T-cell (primary cell): ENCODE measurements at regions not wholly inside any gene's neighbourhood (a gene's known extent, or its start where the extent isn't known, plus 50 kb on each side); places are given as distances from the start of the nearest gene placed in this dataset.
"Not testable (repeated sequence)": the region's sequence is repeated elsewhere in the genome, so short reads cannot be mapped to it uniquely, and the experiment has no call there.

Source experiments
- ATAC-seq, 4 experiments: fragments of 200-7000 bp in 3 of 4; fragments of 150-1000 bp in 1 of 4; cut with Tn5 transposase; replicated peaks in 1 of 4; 1 replicate in 3 of 4; 2 replicates in 1 of 4; pipeline ENCODE4 v1.10.0; 2021; ENCODE audit warnings: moderate library complexity in 3 of 4, mild to moderate bottlenecking in 2 of 4, moderate number of reproducible peaks in 1 of 4
- CTCF ChIA-PET, 2 donors: fragments of 300-600 bp; sonication (Branson Sonifier 250); formaldehyde crosslinking; loops; one replicate each; lab custom pipeline; 2022; ENCODE audit warnings: antibody characterized with exemption in 2 of 2; lab: Charles Lee
- POLR2A ChIA-PET, 2 donors: fragments of 300-600 bp; sonication (Branson Sonifier 250); formaldehyde crosslinking; loops; one replicate each; lab custom pipeline; 2022; ENCODE audit warnings: antibody characterized with exemption in 2 of 2; lab: Charles Lee
- DNase-seq, 35 experiments: peaks; one replicate each; pipeline versions ENCODE4 v3.0.0 to v3.0.0-alpha.2; 2013 to 2023
- H3K27ac ChIP-seq: one replicate; pipeline ENCODE4 v1.5.1; 2013; ENCODE audit warnings: low read length
- H3K27me3 ChIP-seq, 2 experiments: replicated peaks in 1 of 2; 1 replicate in 1 of 2; 2 replicates in 1 of 2; pipeline versions ENCODE4 v1.6.1 to v1.7.0; 2013; ENCODE audit warnings: low read length in 1 of 2, mixed read lengths in 1 of 2; ENCODE audit not compliant: control insufficient read depth in 2 of 2, insufficient read depth in 2 of 2; ENCODE audit errors: extremely low read depth in 1 of 2
- H3K36me3 ChIP-seq, 2 donors: 1 replicate in 1 of 2; 2 replicates in 1 of 2; pipeline versions ENCODE4 v1.6.1 to v1.7.0; 2013; ENCODE audit warnings: low read length in 1 of 2; ENCODE audit not compliant: control insufficient read depth in 2 of 2, insufficient read depth in 1 of 2; ENCODE audit errors: extremely low read depth in 1 of 2
- H3K4me1 ChIP-seq, 2 experiments: 1 replicate in 1 of 2; 2 replicates in 1 of 2; pipeline versions ENCODE4 v1.6.1 to v1.7.0; 2013; ENCODE audit warnings: low read length in 2 of 2, mixed read lengths in 1 of 2; ENCODE audit not compliant: insufficient read depth in 2 of 2, control insufficient read depth in 1 of 2; ENCODE audit errors: extremely low read depth in 1 of 2
- H3K4me3 ChIP-seq, 2 donors: 1 replicate in 1 of 2; 2 replicates in 1 of 2; pipeline versions ENCODE4 v1.5.1 to v1.7.0; 2013; ENCODE audit warnings: mild to moderate bottlenecking in 2 of 2, low read length in 1 of 2, moderate library complexity in 1 of 2; ENCODE audit not compliant: control insufficient read depth in 1 of 2; ENCODE audit errors: extremely low read depth in 1 of 2
- H3K9me3 ChIP-seq: 2 replicates; pipeline ENCODE4 v1.7.0; 2013
- H3K27ac Mint-ChIP-seq, 2 donors: one replicate each; pipeline ENCODE4 v1.8.0; 2020 to 2021; ENCODE audit warnings: mild to moderate bottlenecking in 2 of 2, mixed read lengths in 2 of 2
- H3K27me3 Mint-ChIP-seq, 2 donors: one replicate each; pipeline ENCODE4 v1.8.0; 2021 to 2022; ENCODE audit warnings: mixed read lengths in 2 of 2
- H3K36me3 Mint-ChIP-seq: one replicate; pipeline ENCODE4 v1.8.0; 2021; ENCODE audit warnings: mixed read lengths
- H3K4me1 Mint-ChIP-seq, 3 donors: one replicate each; pipeline ENCODE4 v1.8.0; 2020 to 2022; ENCODE audit warnings: mixed read lengths in 3 of 3, mild to moderate bottlenecking in 1 of 3
- H3K4me3 Mint-ChIP-seq, 3 donors: one replicate each; pipeline ENCODE4 v1.8.0; 2020 to 2022; ENCODE audit warnings: mild to moderate bottlenecking in 3 of 3, mixed read lengths in 3 of 3, moderate library complexity in 3 of 3
- H3K9me3 Mint-ChIP-seq, 3 donors: one replicate each; pipeline ENCODE4 v1.8.0; 2020 to 2022; ENCODE audit warnings: mixed read lengths in 3 of 3
- WGBS: methylation state at CpG from one replicate; pipeline ENCODE4 v1.1.5; 2013; ENCODE audit warnings: missing lambda C conversion rate; ENCODE audit not compliant: insufficient coverage; 5-methylcytosine and 5-hydroxymethylcytosine counted together

- no peaks in the 10 kb centered on the region for H3K4me1 ChIP-seq
- no peaks in the 10 kb centered on the region for H3K36me3 ChIP-seq
- H3K9me3 ChIP-seq: no peaks in the 10 kb centered on the region
- H3K27ac ChIP-seq: no peak overlapping the region
- ChIA-PET POLR2A (no interaction called here), CTCF (no interaction called here)
- H3K27me3 ChIP-seq: peaks cover 0 to 3% of the 10 kb centered on the region in 2 experiments
- peaks cover 0 to 5% of the 10 kb centered on the region in 2 donors for H3K27me3 Mint-ChIP-seq
- H3K4me3 Mint-ChIP-seq: no peak overlapping the region
- ATAC-seq (no peak), DNase-seq (no peak)
- no peak overlapping the region for H3K4me3 ChIP-seq
- no peaks in the 10 kb centered on the region for H3K4me1 Mint-ChIP-seq
- H3K9me3 Mint-ChIP-seq: peaks cover 4 to 8% (median 6%) of the 10 kb centered on the region in 3 donors
- H3K36me3 Mint-ChIP-seq: no peaks in the 10 kb centered on the region
- H3K27ac Mint-ChIP-seq: no peak overlapping the region
These were observed 305.9 kb upstream of the MEX3C start for GRCh38 chr18:51503351-51503750.

GRCh38 chr18:51506811-51507210, 309.3 kb upstream of the MEX3C start:
- Histone ChIP-seq H3K4me3 (no peak overlapping the region), H3K4me1 (no peaks in the 10 kb centered on the region), H3K27ac (no peak overlapping the region), H3K9me3 (no peaks in the 10 kb centered on the region), H3K36me3 (no peaks in the 10 kb centered on the region), H3K27me3 (no peaks in the 10 kb centered on the region)
- Mint-ChIP-seq H3K9me3 (peaks cover 6 to 16% (median 6%) of the 10 kb centered on the region in 3 donors), H3K4me1 (no peaks in the 10 kb centered on the region), H3K4me3 (no peak overlapping the region), H3K27ac (no peak overlapping the region), H3K27me3 (no peaks in the 10 kb centered on the region), H3K36me3 (no peaks in the 10 kb centered on the region)
- POLR2A ChIA-PET: no interaction called here
- DNase-seq: no peak
- CTCF ChIA-PET: no interaction called here
- 60% methylated on average over 3 of the region's 3 CpGs for WGBS
- no peak for ATAC-seq

GRCh38 chr18:51508410-51508809, 310.9 kb upstream of the MEX3C start:
- H3K9me3 ChIP-seq, H3K27me3 ChIP-seq, CTCF ChIA-PET, H3K27ac Mint-ChIP-seq, H3K27ac ChIP-seq, DNase-seq, H3K4me1 ChIP-seq, ATAC-seq, H3K4me1 Mint-ChIP-seq, H3K4me3 ChIP-seq, H3K4me3 Mint-ChIP-seq, POLR2A ChIA-PET, H3K36me3 ChIP-seq, H3K27me3 Mint-ChIP-seq, H3K36me3 Mint-ChIP-seq: not testable (repeated sequence)
- peaks cover 6 to 18% (median 6%) of the 10 kb centered on the region in 3 donors for H3K9me3 Mint-ChIP-seq
- 100% methylated on average over 1 of the region's 7 CpGs for WGBS

DNA sequence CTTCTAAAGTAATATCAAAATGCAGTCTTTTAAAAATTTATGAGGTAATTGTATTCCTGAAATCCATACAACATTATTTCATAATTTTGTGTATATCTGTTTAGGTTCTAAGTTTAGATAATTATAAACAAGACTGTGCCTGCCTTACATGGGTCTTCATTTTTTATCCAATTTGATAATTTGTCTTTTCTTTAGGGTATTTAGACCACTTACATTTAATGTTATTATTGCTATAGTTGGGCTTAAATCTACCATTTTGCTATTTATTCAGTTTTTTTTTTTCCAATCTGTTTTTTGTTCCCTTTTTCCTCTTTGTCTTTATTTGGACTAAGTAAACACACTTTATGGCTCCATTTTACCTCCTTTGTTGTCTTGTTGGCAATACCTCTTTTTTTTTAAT, 312.5 kb upstream of the MEX3C start:
- ATAC-seq: no peak
- Histone ChIP-seq H3K27ac (no peak overlapping the region), H3K36me3 (no peaks in the 10 kb centered on the region), H3K27me3 (no peaks in the 10 kb centered on the region), H3K4me1 (no peaks in the 10 kb centered on the region), H3K9me3 (no peaks in the 10 kb centered on the region), H3K4me3 (no peak overlapping the region)
- Mint-ChIP-seq H3K36me3 (no peaks in the 10 kb centered on the region), H3K27me3 (peaks cover 4% of the 10 kb centered on the region in 2 donors), H3K9me3 (peaks cover 6 to 18% (median 6%) of the 10 kb centered on the region in 3 donors), H3K4me1 (no peaks in the 10 kb centered on the region), H3K27ac (no peak overlapping the region), H3K4me3 (no peak overlapping the region)
- DNase-seq: no peak
- ChIA-PET POLR2A (interaction anchor here in 1 of 2 donors (0.8 kb wide), 1 partner anchor 9 kb away, joined by 3 read pairs; no protein-coding TSS in a partner anchor), CTCF (no interaction called here)

- no peaks in the 10 kb centered on the region for H3K36me3 ChIP-seq
- no peaks in the 10 kb centered on the region for H3K4me1 ChIP-seq
- Mint-ChIP-seq H3K9me3 (peaks cover 0 to 11% (median 2%) of the 10 kb centered on the region in 3 donors), H3K27me3 (peaks cover 4% of the 10 kb centered on the region in 2 donors), H3K4me3 (no peak overlapping the region), H3K36me3 (no peaks in the 10 kb centered on the region), H3K27ac (no peak overlapping the region), H3K4me1 (no peaks in the 10 kb centered on the region)
- ChIA-PET POLR2A (no interaction called here), CTCF (no interaction called here)
- no peak overlapping the region for H3K27ac ChIP-seq
- no peak for DNase-seq
- H3K9me3 ChIP-seq: no peaks in the 10 kb centered on the region
- no peak overlapping the region for H3K4me3 ChIP-seq
- ATAC-seq: no peak
- H3K27me3 ChIP-seq: no peaks in the 10 kb centered on the region
These were observed 316.0 kb upstream of the MEX3C start for GRCh38 chr18:51513517-51513916.

GRCh38 chr18:51514128-51514527, 316.6 kb upstream of the MEX3C start:
- no peak overlapping the region for H3K27ac ChIP-seq
- H3K36me3 ChIP-seq: no peaks in the 10 kb centered on the region
- Mint-ChIP-seq H3K9me3 (peaks cover 0 to 8% (median 2%) of the 10 kb centered on the region in 3 donors), H3K36me3 (no peaks in the 10 kb centered on the region), H3K27me3 (peaks cover 4% of the 10 kb centered on the region in 2 donors), H3K4me1 (no peaks in the 10 kb centered on the region), H3K27ac (no peak overlapping the region), H3K4me3 (no peak overlapping the region)
- ChIA-PET POLR2A (no interaction called here), CTCF (no interaction called here)
- WGBS: 67% methylated on average over 1 of the region's 2 CpGs
- H3K4me3 ChIP-seq: no peak overlapping the region
- no peaks in the 10 kb centered on the region for H3K27me3 ChIP-seq
- DNase-seq (no peak), ATAC-seq (no peak)
- H3K4me1 ChIP-seq: no peaks in the 10 kb centered on the region
- H3K9me3 ChIP-seq: no peaks in the 10 kb centered on the region

DNA sequence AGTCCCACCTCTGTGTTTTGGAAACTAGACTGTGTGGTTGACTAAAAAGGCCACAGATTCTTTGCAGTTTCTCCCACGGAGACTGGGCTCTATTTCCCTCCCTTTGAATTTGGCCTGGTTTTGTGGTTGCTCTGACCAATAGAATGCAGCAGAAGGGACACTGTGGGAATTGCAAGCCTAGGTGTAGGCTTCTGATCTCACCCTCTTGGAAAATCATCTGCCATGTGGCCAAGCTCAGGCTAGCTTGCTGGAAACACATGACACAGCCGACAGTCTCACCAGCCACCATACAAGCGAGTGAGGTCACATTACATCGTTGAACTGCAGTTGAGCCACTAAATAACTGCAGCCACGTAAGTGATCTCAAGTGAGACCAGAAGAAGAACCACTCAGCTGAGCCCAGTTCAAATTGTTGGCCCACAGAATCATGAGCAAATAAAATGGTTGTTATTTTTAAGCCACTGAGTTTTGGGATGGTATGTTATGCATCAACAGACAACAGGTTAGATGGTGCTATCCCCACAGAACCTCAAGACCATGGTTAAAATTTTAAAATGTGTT, 319.1 kb upstream of the MEX3C start:
- POLR2A ChIA-PET: no interaction called here
- 62% methylated on average over 5 of the region's 5 CpGs for WGBS
- no peak overlapping the region for H3K4me3 Mint-ChIP-seq
- no peak overlapping the region for H3K27ac Mint-ChIP-seq
- H3K36me3 ChIP-seq: no peaks in the 10 kb centered on the region
- H3K4me1 ChIP-seq: no peaks in the 10 kb centered on the region
- CTCF ChIA-PET: no interaction called here
- peaks cover 4 to 9% of the 10 kb centered on the region in 2 donors for H3K27me3 Mint-ChIP-seq
- no peaks in the 10 kb centered on the region for H3K27me3 ChIP-seq
- H3K4me3 ChIP-seq: no peak overlapping the region
- ATAC-seq (no peak), DNase-seq (no peak)
- H3K9me3 Mint-ChIP-seq: peaks cover 0 to 3% (median 0%) of the 10 kb centered on the region in 3 donors
- no peaks in the 10 kb centered on the region for H3K36me3 Mint-ChIP-seq
- H3K27ac ChIP-seq: no peak overlapping the region
- H3K9me3 ChIP-seq: no peaks in the 10 kb centered on the region
- no peaks in the 10 kb centered on the region for H3K4me1 Mint-ChIP-seq
